NCI-H82 (cell line): ENCODE measurements at regions not wholly inside any gene's neighbourhood (a gene's known extent, or its start where the extent isn't known, plus 50 kb on each side); places are given as distances from the start of the nearest gene placed in this dataset.
"Not testable (repeated sequence)": the region's sequence is repeated elsewhere in the genome, so short reads cannot be mapped to it uniquely, and the experiment has no call there.

ENCODE experiments used
- DNase-seq: peaks from one replicate; lab custom pipeline; 2025; lab: John Stamatoyannopoulos, UW

GRCh38 chr5:89724379-89725095 lies 685.0 kb downstream of the CETN3 start:
- no peak for DNase-seq

GRCh38 chr5:89723907-89724306 lies 685.6 kb downstream of the CETN3 start:
- no peak for DNase-seq

GRCh38 chr5:89722538-89722937 lies 687.0 kb downstream of the CETN3 start:
- DNase-seq = peak; percentile 80

GRCh38 chr5:89721931-89722330 lies 687.6 kb downstream of the CETN3 start:
- no peak for DNase-seq

- no peak for DNase-seq
These were observed 688.2 kb downstream of the CETN3 start for GRCh38 chr5:89721353-89721752.

GRCh38 chr5:89712134-89712700 lies 697.3 kb downstream of the CETN3 start:
- no peak for DNase-seq

GRCh38 chr5:89711526-89711925 lies 698.0 kb downstream of the CETN3 start:
- no peak for DNase-seq

- DNase-seq = no peak
These were observed 699.5 kb downstream of the CETN3 start for GRCh38 chr5:89710006-89710405.

GRCh38 chr5:89707891-89708290 lies 701.7 kb downstream of the CETN3 start:
- DNase-seq = no peak

GRCh38 chr5:89706731-89707130 lies 702.8 kb downstream of the CETN3 start:
- DNase-seq = no peak

- no peak for DNase-seq
These were observed 705.7 kb downstream of the CETN3 start for GRCh38 chr5:89703817-89704216.

- no peak for DNase-seq
These were observed 711.5 kb downstream of the CETN3 start for GRCh38 chr5:89698028-89698427.

GRCh38 chr5:89697581-89697980 lies 712.0 kb downstream of the CETN3 start:
- no peak for DNase-seq

- no peak for DNase-seq
These were observed 714.2 kb downstream of the CETN3 start for GRCh38 chr5:89695371-89695770.

- no peak for DNase-seq
These were observed 715.5 kb downstream of the CETN3 start for GRCh38 chr5:89694026-89694550.

GRCh38 chr5:89690331-89690730 lies 719.2 kb downstream of the CETN3 start:
- no peak for DNase-seq

GRCh38 chr5:89686081-89686765 lies 723.3 kb downstream of the CETN3 start:
- DNase-seq = peak; percentile 0

GRCh38 chr5:89676634-89677033 lies 732.9 kb downstream of the CETN3 start:
- no peak for DNase-seq

- no peak for DNase-seq
These were observed 736.5 kb downstream of the CETN3 start for GRCh38 chr5:89673019-89673418.

GRCh38 chr5:89668821-89669220 lies 740.7 kb downstream of the CETN3 start:
- no peak for DNase-seq

- DNase-seq = peak; percentile 7
These were observed 747.1 kb downstream of the CETN3 start for GRCh38 chr5:89662499-89662898.

- DNase-seq = no peak
These were observed 755.9 kb upstream of the MEF2C start for GRCh38 chr5:89638871-89639270.

GRCh38 chr5:89634176-89634575 lies 751.2 kb upstream of the MEF2C start:
- not testable (repeated sequence) for DNase-seq
